ENCODE measurements at regions not wholly inside any gene's neighbourhood (a gene's known extent, or its start where the extent isn't known, plus 50 kb on each side); places are given as distances from the start of the nearest gene placed in this dataset.
A peak's percentile ranks its signal among the peaks of the same experiment; 100 is the strongest.

GRCh38 chr5:165423697-165424299 lies 1918.4 kb downstream of the MAT2B start:
- intact Hi-C loops (cut with micrococcal nuclease; ENCODE audit: unreplicated experiment) (no loop called here), in situ Hi-C loops (cut with MboI) (no loop called here)
- CTCF ChIA-PET: interaction anchor here (1.2 to 1.3 kb wide), 2 partner anchors 13 to 15 kb away, joined by 3 to 4 read pairs; no protein-coding TSS in a partner anchor

GRCh38 chr5:165425594-165425993 lies 1920.2 kb downstream of the MAT2B start:
- in situ Hi-C loops (cut with MboI): no loop called here
- no peak for FAIRE-seq
- SMC1A ChIA-PET (ENCODE audit: uncharacterized antibody, unreplicated experiment): no interaction called here

More at GRCh38 chr5:165423697-165424299, 1918.4 kb downstream of the MAT2B start:
- Histone ChIP-seq H3K9ac (ENCODE audit: control insufficient read depth, insufficient read depth, low read length) (no peak overlapping the region), H3K27ac (ENCODE audit: control insufficient read depth, insufficient read depth) (no peak overlapping the region), H3K36me3 (ENCODE audit: control insufficient read depth in 2 of 2, insufficient read depth in 2 of 2, low read length in 1 of 2) (no peaks in the 10 kb centered on the region), H3K9me3 (replicated peaks; ENCODE audit: control insufficient read depth, insufficient read depth, low read length) (no peaks in the 10 kb centered on the region), H3K4me2 (ENCODE audit: control insufficient read depth, insufficient read depth) (no peak overlapping the region), H2AFZ (ENCODE audit: control insufficient read depth, low read depth, low read length) (no peak overlapping the region), H4K20me1 (ENCODE audit: control insufficient read depth, insufficient read depth) (no peaks in the 10 kb centered on the region), H3K4me3 (no peak overlapping the region), H3K4me1 (ENCODE audit: control insufficient read depth, insufficient read depth, low read length) (no peaks in the 10 kb centered on the region), H3K27me3 (replicated peaks in 1 of 2; ENCODE audit: control insufficient read depth in 2 of 2, insufficient read depth in 2 of 2, low read length in 1 of 2) (no peaks in the 10 kb centered on the region), H3K79me2 (ENCODE audit: control insufficient read depth, insufficient read depth, low read length) (no peaks in the 10 kb centered on the region)
- no TSS peak for BruUV-seq (replicated peaks)
- TF ChIP-seq SMARCA5 (IDR thresholded peaks at IDR 0.05) (no peak), CREB1 (IDR thresholded peaks at IDR 0.05; ENCODE audit: low read depth) (no peak), POLR2AphosphoS2 (IDR thresholded peaks at IDR 0.05; ENCODE audit: low read depth, low read length) (no peak), BACH1 (IDR thresholded peaks at IDR 0.05; ENCODE audit: borderline replicate concordance) (no peak)
- SMC1A ChIA-PET (ENCODE audit: uncharacterized antibody, unreplicated experiment): interaction anchor here (1.0 kb wide), 1 partner anchor 11 kb away, joined by 3 read pairs; no protein-coding TSS in a partner anchor
- FAIRE-seq (no peak), DNase-seq (ENCODE audit: low read depth, low spot score) (no peak), ATAC-seq (no peak)
- POLR2A ChIA-PET: no interaction called here
- WGBS (ENCODE audit: insufficient coverage, insufficient replicate concordance, low lambda C conversion rate, missing lambda C conversion rate): 43% methylated on average over 10 of the region's 10 CpGs
- RAD21 ChIA-PET (ENCODE audit: unreplicated experiment): no interaction called here

More at GRCh38 chr5:165425594-165425993, 1920.2 kb downstream of the MAT2B start:
- Histone ChIP-seq H3K27me3 (replicated peaks in 1 of 2; ENCODE audit: control insufficient read depth in 2 of 2, insufficient read depth in 2 of 2, low read length in 1 of 2) (no peaks in the 10 kb centered on the region), H4K20me1 (ENCODE audit: control insufficient read depth, insufficient read depth) (no peaks in the 10 kb centered on the region), H3K4me1 (ENCODE audit: control insufficient read depth, insufficient read depth, low read length) (no peaks in the 10 kb centered on the region), H3K9ac (ENCODE audit: control insufficient read depth, insufficient read depth, low read length) (no peak overlapping the region), H3K4me2 (ENCODE audit: control insufficient read depth, insufficient read depth) (no peak overlapping the region), H3K4me3 (no peak overlapping the region), H3K9me3 (replicated peaks; ENCODE audit: control insufficient read depth, insufficient read depth, low read length) (no peaks in the 10 kb centered on the region), H3K27ac (ENCODE audit: control insufficient read depth, insufficient read depth) (no peak overlapping the region), H3K79me2 (ENCODE audit: control insufficient read depth, insufficient read depth, low read length) (no peaks in the 10 kb centered on the region), H2AFZ (ENCODE audit: control insufficient read depth, low read depth, low read length) (no peak overlapping the region), H3K36me3 (ENCODE audit: control insufficient read depth in 2 of 2, insufficient read depth in 2 of 2, low read length in 1 of 2) (no peaks in the 10 kb centered on the region)
- DNase-seq (ENCODE audit: low read depth, low spot score) (no peak), ATAC-seq (no peak)
- peak; percentile 28; the same call in 1 of the 2 replicates for TF ChIP-seq SPI1 (IDR thresholded peaks at IDR 0.05; ENCODE audit: borderline replicate concordance, insufficient read depth, low read depth, low read length)
- no peak for TF ChIP-seq YY1 (IDR thresholded peaks at IDR 0.05; ENCODE audit: low read depth, low read length)
- POLR2A ChIA-PET: no interaction called here
- RAD21 ChIA-PET (ENCODE audit: unreplicated experiment): no interaction called here
- intact Hi-C loops (cut with micrococcal nuclease; ENCODE audit: unreplicated experiment): no loop called here
- no TSS peak for BruUV-seq (replicated peaks)
- CTCF ChIA-PET: no interaction called here
- 14% methylated on average over 4 of the region's 4 CpGs for WGBS (ENCODE audit: insufficient coverage, insufficient replicate concordance, low lambda C conversion rate, missing lambda C conversion rate)

Data from GM12878 (cell line).